Lower leg skin (tissue), 3 donors: ENCODE measurements at regions not wholly inside any gene's neighbourhood (a gene's known extent, or its start where the extent isn't known, plus 50 kb on each side); places are given as distances from the start of the nearest gene placed in this dataset.

Experiments
- CTCF ChIP-seq, 3 donors: fragments of 450-650 bp; IDR thresholded peaks; one replicate each; pipeline ENCODE4 v1.5.1; 2016; ENCODE audit warnings: antibody characterized with exemption in 3 of 3, mild to moderate bottlenecking in 3 of 3, moderate library complexity in 2 of 3
- POLR2A ChIP-seq, 2 donors: fragments of 450-650 bp; IDR thresholded peaks; one replicate each; pipeline ENCODE4 v1.6.1; 2016 to 2017; ENCODE audit warnings: antibody characterized with exemption in 2 of 2, mild to moderate bottlenecking in 1 of 2, moderate library complexity in 1 of 2

- TF ChIP-seq CTCF (IDR thresholded peaks at IDR 0.05) (no peak), POLR2A (IDR thresholded peaks at IDR 0.05) (no peak)
These were observed 94.4 kb upstream of the ALX4 start for GRCh38 chr11:44404301-44404700.
